ENCODE measurements at regions not wholly inside any gene's neighbourhood (a gene's known extent, or its start where the extent isn't known, plus 50 kb on each side); places are given as distances from the start of the nearest gene placed in this dataset.

DNA sequence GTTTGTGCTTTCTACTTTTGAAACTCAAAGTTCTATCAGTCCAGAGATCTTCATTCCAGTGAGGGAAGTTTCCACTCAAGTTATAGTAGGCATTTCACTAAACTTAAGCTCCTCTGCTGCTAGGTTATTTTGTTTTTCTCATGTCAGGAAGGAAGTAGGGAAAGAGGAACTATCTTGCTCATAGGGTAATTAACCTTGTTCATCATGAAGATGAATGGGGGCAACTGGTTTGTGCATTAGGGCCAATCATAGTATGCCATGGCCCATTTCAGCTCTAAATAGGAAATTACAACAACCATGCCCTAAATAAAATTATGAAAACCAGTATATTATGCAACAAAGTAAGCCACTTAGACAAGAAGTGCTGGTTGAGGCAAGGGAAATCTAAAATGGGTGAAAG, 804.7 kb upstream of the NDST4 start:
- TF ChIP-seq TAF1 (IDR thresholded peaks at IDR 0.05; ENCODE audit: low read depth) (no peak), NFIC (IDR thresholded peaks at IDR 0.05) (no peak)

DNA sequence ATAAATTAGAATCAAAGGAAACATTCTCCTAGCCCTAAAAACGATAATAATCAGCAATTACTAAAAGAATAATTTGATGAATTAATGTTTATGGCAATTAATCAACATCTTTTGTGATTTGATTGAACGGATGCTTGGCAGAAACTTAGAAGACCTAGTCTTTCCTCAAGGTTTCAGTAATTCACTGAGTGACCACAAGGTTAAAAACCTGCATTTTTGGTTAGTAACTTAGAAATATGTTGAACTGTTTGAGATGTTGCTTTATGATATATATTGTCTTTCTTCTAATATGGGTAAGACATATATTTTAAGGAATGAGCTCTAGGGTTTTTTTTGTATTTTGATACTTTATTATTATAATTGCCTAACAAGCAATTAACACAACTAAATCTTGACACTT, 793.0 kb upstream of the NDST4 start:
- TF ChIP-seq EP300 (IDR thresholded peaks at IDR 0.05; ENCODE audit: borderline replicate concordance) (no peak), TAF1 (IDR thresholded peaks at IDR 0.05; ENCODE audit: low read depth) (no peak), ZBTB7A (IDR thresholded peaks at IDR 0.05; ENCODE audit: low read depth) (no peak), TCF12 (IDR thresholded peaks at IDR 0.05; ENCODE audit: low read depth) (no peak)

DNA sequence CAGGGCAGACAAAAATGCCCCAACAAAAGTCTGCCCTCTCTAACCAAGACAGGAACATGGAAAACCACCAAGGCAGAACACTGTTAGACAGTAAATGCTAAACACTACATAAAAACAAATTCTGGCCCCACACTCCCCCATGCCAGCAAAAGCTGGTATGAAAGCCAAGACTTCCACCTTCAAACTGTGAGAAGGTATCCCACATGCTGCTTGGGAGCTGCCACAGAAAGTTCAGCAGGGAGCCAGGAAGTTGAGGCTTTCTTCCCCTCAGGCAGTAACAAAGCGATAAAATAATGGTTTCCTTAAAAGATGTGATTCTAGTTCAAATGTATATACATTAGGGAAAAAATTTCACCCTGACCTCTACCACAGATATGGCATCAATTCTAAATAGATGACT, 770.4 kb upstream of the NDST4 start:
- TF ChIP-seq RAD21 (IDR thresholded peaks at IDR 0.05; ENCODE audit: low read depth) (no peak), FOXM1 (IDR thresholded peaks at IDR 0.05; ENCODE audit: borderline replicate concordance, low read depth) (no peak), EGR1 (IDR thresholded peaks at IDR 0.05) (no peak), CREB1 (IDR thresholded peaks at IDR 0.05; ENCODE audit: low read depth) (no peak), YY1 (IDR thresholded peaks at IDR 0.05; ENCODE audit: low read depth) (no peak)

DNA sequence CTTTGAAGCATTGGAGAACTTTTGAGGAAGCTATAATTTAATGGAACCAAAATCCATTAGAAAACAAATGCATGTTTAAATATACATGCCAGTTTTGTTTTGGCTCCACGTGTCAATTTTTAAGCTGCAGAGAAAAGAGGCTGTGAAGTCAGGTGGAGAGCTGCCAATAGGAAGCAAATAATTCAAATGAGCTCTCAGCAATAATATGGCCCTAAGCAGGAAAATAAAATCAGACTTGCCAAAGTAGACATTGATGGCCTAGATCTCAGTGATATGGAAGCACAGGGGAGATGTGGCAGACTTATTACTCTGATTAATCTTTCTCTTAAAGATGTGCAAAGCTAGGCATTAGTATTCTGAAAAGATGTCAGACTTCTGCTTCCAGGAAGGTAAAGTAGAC, 769.8 kb upstream of the NDST4 start:
- TF ChIP-seq, protein P1, sequence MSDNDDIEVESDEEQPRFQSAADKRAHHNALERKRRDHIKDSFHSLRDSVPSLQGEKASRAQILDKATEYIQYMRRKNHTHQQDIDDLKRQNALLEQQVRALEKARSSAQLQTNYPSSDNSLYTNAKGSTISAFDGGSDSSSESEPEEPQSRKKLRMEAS (IDR thresholded peaks at IDR 0.05), result no peak
- TF ChIP-seq EGR1 (IDR thresholded peaks at IDR 0.05) (no peak), EP300 (IDR thresholded peaks at IDR 0.05; ENCODE audit: borderline replicate concordance) (no peak), CEBPB (IDR thresholded peaks at IDR 0.05) (no peak)

DNA sequence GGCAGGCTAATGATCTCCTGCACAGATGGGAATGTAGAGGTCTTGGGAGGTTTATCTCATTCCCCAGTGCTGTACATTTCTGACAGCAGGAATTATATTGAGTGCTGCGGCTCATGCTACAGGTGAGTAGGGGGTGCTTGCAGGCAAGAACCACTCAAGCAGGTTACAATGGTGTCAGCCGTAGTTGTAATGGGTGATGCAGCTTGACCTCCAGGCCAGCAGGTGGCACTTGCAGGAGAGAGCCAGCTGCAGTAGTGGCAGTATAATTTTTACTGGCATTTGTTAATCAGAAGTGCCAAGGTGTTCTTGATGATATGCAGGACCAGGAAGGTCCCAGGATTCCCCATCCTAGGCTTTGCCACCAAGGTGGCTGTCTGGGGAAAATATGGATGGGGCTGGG, 759.6 kb upstream of the NDST4 start:
- no peak for TF ChIP-seq CEBPB (IDR thresholded peaks at IDR 0.05)
- TF ChIP-seq TEAD4 (IDR thresholded peaks at IDR 0.05), result no peak
- TF ChIP-seq ZBTB7A (IDR thresholded peaks at IDR 0.05; ENCODE audit: low read depth), result no peak
- TF ChIP-seq CREB1 (IDR thresholded peaks at IDR 0.05; ENCODE audit: low read depth), result no peak
- TF ChIP-seq EGR1 (IDR thresholded peaks at IDR 0.05), result no peak
- no peak for TF ChIP-seq RAD21 (IDR thresholded peaks at IDR 0.05; ENCODE audit: low read depth)
- TF ChIP-seq, protein P1 (IDR thresholded peaks at IDR 0.05), result no peak
- TF ChIP-seq EP300 (IDR thresholded peaks at IDR 0.05; ENCODE audit: borderline replicate concordance), result no peak
- TF ChIP-seq, protein P2, sequence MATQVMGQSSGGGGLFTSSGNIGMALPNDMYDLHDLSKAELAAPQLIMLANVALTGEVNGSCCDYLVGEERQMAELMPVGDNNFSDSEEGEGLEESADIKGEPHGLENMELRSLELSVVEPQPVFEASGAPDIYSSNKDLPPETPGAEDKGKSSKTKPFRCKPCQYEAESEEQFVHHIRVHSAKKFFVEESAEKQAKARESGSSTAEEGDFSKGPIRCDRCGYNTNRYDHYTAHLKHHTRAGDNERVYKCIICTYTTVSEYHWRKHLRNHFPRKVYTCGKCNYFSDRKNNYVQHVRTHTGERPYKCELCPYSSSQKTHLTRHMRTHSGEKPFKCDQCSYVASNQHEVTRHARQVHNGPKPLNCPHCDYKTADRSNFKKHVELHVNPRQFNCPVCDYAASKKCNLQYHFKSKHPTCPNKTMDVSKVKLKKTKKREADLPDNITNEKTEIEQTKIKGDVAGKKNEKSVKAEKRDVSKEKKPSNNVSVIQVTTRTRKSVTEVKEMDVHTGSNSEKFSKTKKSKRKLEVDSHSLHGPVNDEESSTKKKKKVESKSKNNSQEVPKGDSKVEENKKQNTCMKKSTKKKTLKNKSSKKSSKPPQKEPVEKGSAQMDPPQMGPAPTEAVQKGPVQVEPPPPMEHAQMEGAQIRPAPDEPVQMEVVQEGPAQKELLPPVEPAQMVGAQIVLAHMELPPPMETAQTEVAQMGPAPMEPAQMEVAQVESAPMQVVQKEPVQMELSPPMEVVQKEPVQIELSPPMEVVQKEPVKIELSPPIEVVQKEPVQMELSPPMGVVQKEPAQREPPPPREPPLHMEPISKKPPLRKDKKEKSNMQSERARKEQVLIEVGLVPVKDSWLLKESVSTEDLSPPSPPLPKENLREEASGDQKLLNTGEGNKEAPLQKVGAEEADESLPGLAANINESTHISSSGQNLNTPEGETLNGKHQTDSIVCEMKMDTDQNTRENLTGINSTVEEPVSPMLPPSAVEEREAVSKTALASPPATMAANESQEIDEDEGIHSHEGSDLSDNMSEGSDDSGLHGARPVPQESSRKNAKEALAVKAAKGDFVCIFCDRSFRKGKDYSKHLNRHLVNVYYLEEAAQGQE (IDR thresholded peaks at IDR 0.05; ENCODE audit: low read depth), result no peak
- no peak for TF ChIP-seq YY1 (IDR thresholded peaks at IDR 0.05; ENCODE audit: low read depth)
- no peak for TF ChIP-seq NFIC (IDR thresholded peaks at IDR 0.05)
- TF ChIP-seq TCF12 (IDR thresholded peaks at IDR 0.05; ENCODE audit: low read depth), result no peak
- TF ChIP-seq TAF1 (IDR thresholded peaks at IDR 0.05; ENCODE audit: low read depth), result no peak
- TF ChIP-seq, protein P3, sequence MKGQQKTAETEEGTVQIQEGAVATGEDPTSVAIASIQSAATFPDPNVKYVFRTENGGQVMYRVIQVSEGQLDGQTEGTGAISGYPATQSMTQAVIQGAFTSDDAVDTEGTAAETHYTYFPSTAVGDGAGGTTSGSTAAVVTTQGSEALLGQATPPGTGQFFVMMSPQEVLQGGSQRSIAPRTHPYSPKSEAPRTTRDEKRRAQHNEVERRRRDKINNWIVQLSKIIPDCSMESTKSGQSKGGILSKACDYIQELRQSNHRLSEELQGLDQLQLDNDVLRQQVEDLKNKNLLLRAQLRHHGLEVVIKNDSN (IDR thresholded peaks at IDR 0.05), result no peak

DNA sequence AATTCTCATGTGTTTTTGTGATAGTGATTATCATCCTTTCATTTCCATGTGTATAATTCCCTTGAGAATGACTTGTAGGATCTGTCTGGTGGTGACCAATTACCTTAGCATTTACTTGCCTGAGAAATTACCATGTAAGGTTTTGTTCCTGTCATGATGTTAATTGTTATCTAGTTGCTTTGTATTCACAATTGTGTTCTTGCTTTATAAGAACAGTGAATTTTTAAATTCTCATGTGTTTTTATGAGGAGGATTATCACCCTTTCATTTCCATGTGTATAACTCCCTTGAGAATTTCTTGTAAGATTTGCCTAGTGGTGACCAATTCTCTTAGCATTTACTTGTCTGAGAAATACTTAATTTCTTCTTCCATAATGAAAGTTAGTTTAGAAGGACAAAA, 758.2 kb upstream of the NDST4 start:
- no peak for TF ChIP-seq ZBTB7A (IDR thresholded peaks at IDR 0.05; ENCODE audit: low read depth)
- TF ChIP-seq, protein P2 (IDR thresholded peaks at IDR 0.05; ENCODE audit: low read depth), result no peak
- no peak for TF ChIP-seq CEBPB (IDR thresholded peaks at IDR 0.05)
- no peak for TF ChIP-seq EP300 (IDR thresholded peaks at IDR 0.05; ENCODE audit: borderline replicate concordance)
- TF ChIP-seq, protein P1 (IDR thresholded peaks at IDR 0.05), result no peak
- no peak for TF ChIP-seq TAF1 (IDR thresholded peaks at IDR 0.05; ENCODE audit: low read depth)
- no peak for TF ChIP-seq CREB1 (IDR thresholded peaks at IDR 0.05; ENCODE audit: low read depth)
- TF ChIP-seq FOXM1 (IDR thresholded peaks at IDR 0.05; ENCODE audit: borderline replicate concordance, low read depth), result no peak
- no peak for TF ChIP-seq YY1 (IDR thresholded peaks at IDR 0.05; ENCODE audit: low read depth)

DNA sequence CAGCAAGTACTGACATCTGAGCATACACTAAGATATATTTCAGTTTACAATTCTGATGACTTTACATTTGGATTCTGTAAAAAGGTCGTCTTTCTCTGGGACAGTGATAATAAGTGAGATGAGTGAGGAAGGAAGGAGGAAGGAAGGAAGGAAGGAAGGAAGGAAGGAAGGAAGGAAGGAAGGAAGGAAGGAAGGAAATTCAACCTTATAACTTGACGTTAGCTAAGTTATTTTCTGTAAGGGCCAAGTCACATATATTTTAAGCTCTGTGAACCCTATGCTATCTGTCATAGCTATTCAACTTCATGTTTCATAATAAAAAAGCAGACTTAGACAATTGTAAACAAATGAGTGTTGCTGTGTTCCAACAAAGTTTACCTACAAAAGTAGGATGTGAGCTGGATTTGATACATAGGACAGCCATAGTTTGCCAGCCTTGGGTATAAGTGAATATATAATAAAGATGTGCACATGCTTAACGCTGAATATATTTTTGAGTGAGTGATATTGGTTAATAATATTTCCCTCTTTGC, 753.0 kb upstream of the NDST4 start:
- no peak for TF ChIP-seq RAD21 (IDR thresholded peaks at IDR 0.05; ENCODE audit: low read depth)
- no peak for TF ChIP-seq CEBPB (IDR thresholded peaks at IDR 0.05)
- TF ChIP-seq, protein P1 (IDR thresholded peaks at IDR 0.05), result no peak
- no peak for TF ChIP-seq EGR1 (IDR thresholded peaks at IDR 0.05)
- TF ChIP-seq TEAD4 (IDR thresholded peaks at IDR 0.05), result no peak
- TF ChIP-seq, protein P2 (IDR thresholded peaks at IDR 0.05; ENCODE audit: low read depth), result no peak
- no peak for TF ChIP-seq CREB1 (IDR thresholded peaks at IDR 0.05; ENCODE audit: low read depth)
- TF ChIP-seq TCF12 (IDR thresholded peaks at IDR 0.05; ENCODE audit: low read depth), result no peak
